ENCODE measurements at regions not wholly inside any gene's neighbourhood (a gene's known extent, or its start where the extent isn't known, plus 50 kb on each side); places are given as distances from the start of the nearest gene placed in this dataset.

GRCh38 chr14:83355609-83356008 lies 1822.0 kb upstream of the SEL1L start:
- 82% methylated on average over 2 of the region's 2 CpGs for WGBS
- no peaks in the 10 kb centered on the region for H3K27me3 ChIP-seq
- H3K4me1 ChIP-seq: no peaks in the 10 kb centered on the region
- H3K4me3 ChIP-seq: no peak overlapping the region
- DNase-seq (ENCODE audit: low spot score in 2 of 2): no peak
- no peaks in the 10 kb centered on the region for H3K9me3 ChIP-seq
- TF ChIP-seq CTCF (IDR thresholded peaks at IDR 0.05) (no peak), EP300 (IDR thresholded peaks at IDR 0.05) (no peak), POLR2AphosphoS5 (IDR thresholded peaks at IDR 0.05) (no peak), POLR2A (IDR thresholded peaks at IDR 0.05) (no peak)
- no peaks in the 10 kb centered on the region for H3K36me3 ChIP-seq
- no peak overlapping the region for H3K27ac ChIP-seq

GRCh38 chr14:83356080-83356479 lies 1822.4 kb upstream of the SEL1L start:
- no peak for DNase-seq (ENCODE audit: low spot score in 2 of 2)
- no peaks in the 10 kb centered on the region for H3K27me3 ChIP-seq
- no peak overlapping the region for H3K27ac ChIP-seq
- no peaks in the 10 kb centered on the region for H3K9me3 ChIP-seq
- no peak overlapping the region for H3K4me3 ChIP-seq
- no peaks in the 10 kb centered on the region for H3K4me1 ChIP-seq
- no peaks in the 10 kb centered on the region for H3K36me3 ChIP-seq
- TF ChIP-seq POLR2AphosphoS5 (IDR thresholded peaks at IDR 0.05): no peak
- no peak for TF ChIP-seq EP300 (IDR thresholded peaks at IDR 0.05)
- TF ChIP-seq POLR2A (IDR thresholded peaks at IDR 0.05): no peak
- no peak for TF ChIP-seq CTCF (IDR thresholded peaks at IDR 0.05)
- WGBS: 95% methylated on average over 5 of the region's 5 CpGs

GRCh38 chr14:83372271-83372670 lies 1838.6 kb upstream of the SEL1L start:
- Histone ChIP-seq H3K36me3 (no peaks in the 10 kb centered on the region), H3K4me1 (no peaks in the 10 kb centered on the region), H3K9me3 (peaks cover 2% of the 10 kb centered on the region), H3K4me3 (no peak overlapping the region), H3K27me3 (no peaks in the 10 kb centered on the region), H3K27ac (no peak overlapping the region)
- no peak for DNase-seq (ENCODE audit: low spot score in 2 of 2)
- WGBS: 84% methylated on average over 1 of the region's 1 CpG
- TF ChIP-seq CTCF (IDR thresholded peaks at IDR 0.05) (no peak), POLR2A (IDR thresholded peaks at IDR 0.05) (no peak), POLR2AphosphoS5 (IDR thresholded peaks at IDR 0.05) (no peak), EP300 (IDR thresholded peaks at IDR 0.05) (no peak)

GRCh38 chr14:83379436-83379835 lies 1845.8 kb upstream of the SEL1L start:
- 68% methylated on average over 3 of the region's 3 CpGs for WGBS
- DNase-seq (ENCODE audit: low spot score in 2 of 2): no peak
- H3K4me1 ChIP-seq: no peaks in the 10 kb centered on the region
- no peak overlapping the region for H3K27ac ChIP-seq
- no peak overlapping the region for H3K4me3 ChIP-seq
- H3K36me3 ChIP-seq: no peaks in the 10 kb centered on the region
- no peaks in the 10 kb centered on the region for H3K27me3 ChIP-seq
- no peak for TF ChIP-seq CTCF (IDR thresholded peaks at IDR 0.05)
- no peak for TF ChIP-seq EP300 (IDR thresholded peaks at IDR 0.05)
- no peak for TF ChIP-seq POLR2A (IDR thresholded peaks at IDR 0.05)
- no peak for TF ChIP-seq POLR2AphosphoS5 (IDR thresholded peaks at IDR 0.05)
- H3K9me3 ChIP-seq: peaks cover 2% of the 10 kb centered on the region

GRCh38 chr14:83384253-83384652 lies 1850.6 kb upstream of the SEL1L start:
- no peak overlapping the region for H3K4me3 ChIP-seq
- H3K4me1 ChIP-seq: no peaks in the 10 kb centered on the region
- H3K9me3 ChIP-seq: no peaks in the 10 kb centered on the region
- H3K27me3 ChIP-seq: no peaks in the 10 kb centered on the region
- no peaks in the 10 kb centered on the region for H3K36me3 ChIP-seq
- H3K27ac ChIP-seq: no peak overlapping the region
- DNase-seq (ENCODE audit: low spot score in 2 of 2): no peak
- TF ChIP-seq EP300 (IDR thresholded peaks at IDR 0.05): no peak
- TF ChIP-seq POLR2AphosphoS5 (IDR thresholded peaks at IDR 0.05): no peak
- TF ChIP-seq CTCF (IDR thresholded peaks at IDR 0.05): no peak
- no peak for TF ChIP-seq POLR2A (IDR thresholded peaks at IDR 0.05)
- WGBS: 61% methylated on average over 3 of the region's 3 CpGs
